ENCODE measurements at regions not wholly inside any gene's neighbourhood (a gene's known extent, or its start where the extent isn't known, plus 50 kb on each side); places are given as distances from the start of the nearest gene placed in this dataset.

DNA sequence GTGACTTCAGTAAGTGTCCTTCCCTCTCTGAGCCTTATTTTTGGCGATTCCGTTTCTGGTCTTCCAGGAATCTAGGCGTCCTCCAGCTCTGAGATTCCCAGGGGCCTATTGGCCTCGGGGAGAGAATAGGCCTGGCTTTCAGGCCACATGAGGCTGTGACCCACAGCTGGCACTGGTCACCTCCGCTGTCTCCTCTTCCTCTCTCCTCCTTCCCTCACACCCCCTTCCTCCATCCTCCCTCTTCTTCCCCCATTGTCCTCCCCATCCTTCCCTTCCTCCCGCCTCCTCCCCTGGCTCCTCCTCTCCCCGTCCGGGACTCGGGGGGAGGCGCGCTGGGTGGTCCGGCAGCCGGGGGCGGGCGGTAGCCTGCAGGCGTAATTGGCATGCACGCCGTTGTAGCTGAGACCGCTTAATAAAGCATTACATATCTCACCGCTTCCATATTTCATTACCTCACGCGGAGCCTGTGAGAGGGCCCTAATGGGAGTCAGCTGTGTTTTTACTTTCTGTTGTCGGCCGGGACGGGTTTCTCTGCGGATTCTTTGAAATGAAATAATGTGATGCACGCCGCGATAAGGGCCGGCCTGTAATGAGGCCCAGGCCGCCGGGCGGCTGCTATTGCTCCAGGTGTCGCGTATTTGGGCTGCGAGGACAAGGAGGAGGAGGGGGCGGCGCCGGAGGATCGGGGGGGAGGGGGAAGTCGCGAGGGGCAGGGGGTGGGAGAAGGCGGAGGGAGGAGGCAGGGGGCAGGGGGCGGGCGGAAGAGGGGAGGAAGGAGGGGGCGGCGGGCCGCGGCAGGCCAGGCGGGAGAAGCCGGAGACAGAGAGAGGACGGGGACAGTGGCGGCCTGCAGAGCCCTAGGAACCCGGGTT lies 95.3 kb downstream of the FOXD2 start:
- H3K9ac ChIP-seq (ENCODE audit: control insufficient read depth, extremely low read depth, insufficient read depth, low read length): no peak overlapping the region
- H3K9me3 ChIP-seq (ENCODE audit: control insufficient read depth, low read depth, low read length): peaks cover 2% of the 10 kb centered on the region
- H3K4me2 ChIP-seq (ENCODE audit: control insufficient read depth, extremely low read depth, insufficient read depth, low read depth, low read length): peak overlapping the region; percentile 47
- peaks cover 37% of the 10 kb centered on the region for H3K27me3 ChIP-seq (ENCODE audit: control insufficient read depth, extremely low read depth, insufficient read depth, low read length)
- TF ChIP-seq, protein P1, sequence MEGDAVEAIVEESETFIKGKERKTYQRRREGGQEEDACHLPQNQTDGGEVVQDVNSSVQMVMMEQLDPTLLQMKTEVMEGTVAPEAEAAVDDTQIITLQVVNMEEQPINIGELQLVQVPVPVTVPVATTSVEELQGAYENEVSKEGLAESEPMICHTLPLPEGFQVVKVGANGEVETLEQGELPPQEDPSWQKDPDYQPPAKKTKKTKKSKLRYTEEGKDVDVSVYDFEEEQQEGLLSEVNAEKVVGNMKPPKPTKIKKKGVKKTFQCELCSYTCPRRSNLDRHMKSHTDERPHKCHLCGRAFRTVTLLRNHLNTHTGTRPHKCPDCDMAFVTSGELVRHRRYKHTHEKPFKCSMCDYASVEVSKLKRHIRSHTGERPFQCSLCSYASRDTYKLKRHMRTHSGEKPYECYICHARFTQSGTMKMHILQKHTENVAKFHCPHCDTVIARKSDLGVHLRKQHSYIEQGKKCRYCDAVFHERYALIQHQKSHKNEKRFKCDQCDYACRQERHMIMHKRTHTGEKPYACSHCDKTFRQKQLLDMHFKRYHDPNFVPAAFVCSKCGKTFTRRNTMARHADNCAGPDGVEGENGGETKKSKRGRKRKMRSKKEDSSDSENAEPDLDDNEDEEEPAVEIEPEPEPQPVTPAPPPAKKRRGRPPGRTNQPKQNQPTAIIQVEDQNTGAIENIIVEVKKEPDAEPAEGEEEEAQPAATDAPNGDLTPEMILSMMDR (optimal IDR thresholded peaks at IDR 0.05 in 1 of 3, IDR thresholded peaks at IDR 0.05 in 1 of 3, conservative IDR thresholded peaks at IDR 0.05 in 1 of 3; ENCODE audit: extremely low read depth in 1 of 3, insufficient read depth in 2 of 3, low read length in 3 of 3): no peak
- peak; percentile 76 for TF ChIP-seq EZH2 (IDR thresholded peaks at IDR 0.05; ENCODE audit: low read length)
- H3K79me2 ChIP-seq (ENCODE audit: control insufficient read depth, insufficient read depth, low read length): no peaks in the 10 kb centered on the region
- H3K9me1 ChIP-seq (ENCODE audit: control insufficient read depth, extremely low read depth, insufficient read depth, low read length): no peaks in the 10 kb centered on the region
- H2AFZ ChIP-seq (ENCODE audit: control insufficient read depth, low read length): no peak overlapping the region
- H4K20me1 ChIP-seq (ENCODE audit: control insufficient read depth, extremely low read depth, insufficient read depth, low read length): no peaks in the 10 kb centered on the region
- no peaks in the 10 kb centered on the region for H3K36me3 ChIP-seq (ENCODE audit: control insufficient read depth in 2 of 2, extremely low read depth in 1 of 2, insufficient read depth in 2 of 2, low read length in 2 of 2)
- FAIRE-seq: no peak
- no peak for DNase-seq (ENCODE audit: low read depth, low spot score)
- H3K27ac ChIP-seq (ENCODE audit: control insufficient read depth, insufficient read depth, low read length): no peak overlapping the region
- dilution Hi-C loops (cut with MboI; ENCODE audit: extremely low pct_ligation_motif_present, low sequenced_read_pairs): no loop called here
- peaks cover 4% of the 10 kb centered on the region for H3K4me1 ChIP-seq (ENCODE audit: control insufficient read depth, extremely low read depth, insufficient read depth, low read length)
- H3K4me3 ChIP-seq (ENCODE audit: control insufficient read depth in 2 of 3, extremely low read depth in 1 of 3, insufficient read depth in 2 of 3, low read depth in 1 of 3, low read length in 3 of 3): peak overlapping the region in 1 of 3 experiments; percentile 38

DNA sequence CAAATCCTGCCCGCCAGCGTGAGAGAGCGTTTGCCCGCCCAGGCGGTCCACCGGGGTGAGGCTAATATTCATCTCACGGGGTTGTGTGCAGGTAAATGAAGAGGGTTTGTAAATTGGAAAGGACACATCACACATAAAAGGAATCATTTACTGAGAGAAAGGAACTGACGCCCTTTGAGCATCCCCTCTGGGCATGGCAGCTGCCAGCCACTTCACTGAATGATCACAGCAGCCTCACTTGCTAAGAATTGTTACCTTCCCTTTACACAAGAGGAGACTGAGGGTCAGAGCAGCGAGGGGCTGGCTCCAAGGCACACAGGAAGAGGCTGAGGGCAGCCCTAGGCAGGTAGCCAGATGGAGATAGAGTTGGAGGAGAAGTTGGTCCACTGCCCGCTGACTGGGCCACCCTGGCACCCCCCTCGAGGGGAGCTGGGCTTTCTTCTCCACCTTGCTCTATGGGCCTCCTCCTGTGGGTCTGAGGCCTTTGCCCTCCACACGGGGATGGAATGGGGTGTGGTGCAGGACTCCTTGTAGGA lies 96.0 kb downstream of the FOXD2 start:
- H3K9me3 ChIP-seq (ENCODE audit: control insufficient read depth, low read depth, low read length): peaks cover 2% of the 10 kb centered on the region
- H3K27me3 ChIP-seq (ENCODE audit: control insufficient read depth, extremely low read depth, insufficient read depth, low read length): peaks cover 37% of the 10 kb centered on the region
- no peak for DNase-seq (ENCODE audit: low read depth, low spot score)
- H3K27ac ChIP-seq (ENCODE audit: control insufficient read depth, insufficient read depth, low read length): no peak overlapping the region
- peaks cover 4% of the 10 kb centered on the region for H3K4me1 ChIP-seq (ENCODE audit: control insufficient read depth, extremely low read depth, insufficient read depth, low read length)
- H4K20me1 ChIP-seq (ENCODE audit: control insufficient read depth, extremely low read depth, insufficient read depth, low read length): no peaks in the 10 kb centered on the region
- H2AFZ ChIP-seq (ENCODE audit: control insufficient read depth, low read length): no peak overlapping the region
- no peak overlapping the region for H3K4me3 ChIP-seq (ENCODE audit: control insufficient read depth in 2 of 3, extremely low read depth in 1 of 3, insufficient read depth in 2 of 3, low read depth in 1 of 3, low read length in 3 of 3)
- H3K9ac ChIP-seq (ENCODE audit: control insufficient read depth, extremely low read depth, insufficient read depth, low read length): no peak overlapping the region
- no peaks in the 10 kb centered on the region for H3K9me1 ChIP-seq (ENCODE audit: control insufficient read depth, extremely low read depth, insufficient read depth, low read length)
- no peaks in the 10 kb centered on the region for H3K79me2 ChIP-seq (ENCODE audit: control insufficient read depth, insufficient read depth, low read length)
- FAIRE-seq: no peak
- no peaks in the 10 kb centered on the region for H3K36me3 ChIP-seq (ENCODE audit: control insufficient read depth in 2 of 2, extremely low read depth in 1 of 2, insufficient read depth in 2 of 2, low read length in 2 of 2)
- dilution Hi-C loops (cut with MboI; ENCODE audit: extremely low pct_ligation_motif_present, low sequenced_read_pairs): no loop called here
- no peak overlapping the region for H3K4me2 ChIP-seq (ENCODE audit: control insufficient read depth, extremely low read depth, insufficient read depth, low read depth, low read length)
- TF ChIP-seq EZH2 (IDR thresholded peaks at IDR 0.05; ENCODE audit: low read length): peak; percentile 62
- TF ChIP-seq, protein P1 (optimal IDR thresholded peaks at IDR 0.05 in 1 of 3, IDR thresholded peaks at IDR 0.05 in 1 of 3, conservative IDR thresholded peaks at IDR 0.05 in 1 of 3; ENCODE audit: extremely low read depth in 1 of 3, insufficient read depth in 2 of 3, low read length in 3 of 3): no peak
